Right cardiac atrium (tissue), 5 donors: ENCODE measurements at regions not wholly inside any gene's neighbourhood (a gene's known extent, or its start where the extent isn't known, plus 50 kb on each side); places are given as distances from the start of the nearest gene placed in this dataset.

Source experiments
- ATAC-seq, 2 donors: fragments of 200-7000 bp; cut with Tn5 transposase; one replicate each; pipeline versions ENCODE4 v1.8.0 to v1.9.1; 2020; ENCODE audit warnings: moderate library complexity in 2 of 2, mild to moderate bottlenecking in 1 of 2
- DNase-seq, 3 donors: peaks; one replicate each; pipeline ENCODE4 v3.0.0-alpha.2; 2020
- H3K27ac ChIP-seq: one replicate; pipeline ENCODE4 v1.5.1; 2013; ENCODE audit warnings: mild to moderate bottlenecking, low read length, control low read depth, moderate library complexity
- H3K27me3 ChIP-seq: one replicate; pipeline ENCODE4 v1.6.1; 2013; ENCODE audit not compliant: control insufficient read depth, insufficient read depth
- H3K4me1 ChIP-seq: one replicate; pipeline ENCODE4 v1.6.1; 2013; ENCODE audit warnings: low read length; ENCODE audit not compliant: control insufficient read depth, insufficient read depth
- H3K4me3 ChIP-seq: one replicate; pipeline ENCODE4 v1.5.1; 2013; ENCODE audit warnings: low read length, control low read depth
- H3K9me3 ChIP-seq: one replicate; pipeline ENCODE4 v1.6.1; 2013; ENCODE audit warnings: low read length; ENCODE audit not compliant: control insufficient read depth
- whole genome bisulfite sequencing: extraction: QIAGEN DNeasy Blood & Tissue Kit; methylation state at CpG from one replicate; pipeline ENCODE4 v1.1.7; 2013; 5-methylcytosine and 5-hydroxymethylcytosine counted together
- intact Hi-C, 4 donors: fragments of 100-400 bp; cut with DNase I; formaldehyde crosslinking; loops; one replicate each; pipeline versions ENCODE4 v1.11.0 to v1.14.0; 2022 to 2023
- donor health status: healthy with polysubstance abuse.
- donor health status: DM: no; HTN: yes; CAD: no.
- donor health status: DM: no; HTN: no; CAD: no.
- donor health status: DM: no; HTN: yes; CAD: no; lungs with severe emphysema.
- donor health status: DM: yes; HTN: yes; CAD: no.

- H3K4me1 ChIP-seq: no peaks in the 10 kb centered on the region
- DNase-seq (no peak), ATAC-seq (no peak)
- 59% methylated on average over 3 of the region's 3 CpGs for WGBS
- no peak overlapping the region for H3K4me3 ChIP-seq
- no peaks in the 10 kb centered on the region for H3K27me3 ChIP-seq
- H3K9me3 ChIP-seq: no peaks in the 10 kb centered on the region
- intact Hi-C loops: no loop called here
- H3K27ac ChIP-seq: no peak overlapping the region
These were observed 456.0 kb upstream of the PKN2 start for GRCh38 chr1:88228114-88228513.

GRCh38 chr1:88230126-88230525 is 453.9 kb upstream of the PKN2 start:
- no peaks in the 10 kb centered on the region for H3K27me3 ChIP-seq
- DNase-seq (no peak), ATAC-seq (no peak)
- 76% methylated on average over 3 of the region's 3 CpGs for WGBS
- H3K9me3 ChIP-seq: no peaks in the 10 kb centered on the region
- H3K4me3 ChIP-seq: no peak overlapping the region
- H3K4me1 ChIP-seq: no peaks in the 10 kb centered on the region
- intact Hi-C loops: no loop called here
- H3K27ac ChIP-seq: no peak overlapping the region

GRCh38 chr1:88237058-88237457 is 447.0 kb upstream of the PKN2 start:
- H3K4me1 ChIP-seq: no peaks in the 10 kb centered on the region
- H3K27me3 ChIP-seq: no peaks in the 10 kb centered on the region
- 33% methylated on average over 3 of the region's 3 CpGs for WGBS
- H3K27ac ChIP-seq: no peak overlapping the region
- no peaks in the 10 kb centered on the region for H3K9me3 ChIP-seq
- ATAC-seq (no peak), DNase-seq (no peak)
- intact Hi-C loops: no loop called here
- no peak overlapping the region for H3K4me3 ChIP-seq

- Histone ChIP-seq H3K4me3 (no peak overlapping the region), H3K27ac (no peak overlapping the region), H3K9me3 (no peaks in the 10 kb centered on the region), H3K4me1 (no peaks in the 10 kb centered on the region), H3K27me3 (no peaks in the 10 kb centered on the region)
- ATAC-seq: no peak
- DNase-seq: no peak
- intact Hi-C loops: no loop called here
- 77% methylated on average over 1 of the region's 1 CpG for WGBS
These were observed 444.9 kb upstream of the PKN2 start for GRCh38 chr1:88239205-88239604.

GRCh38 chr1:88247666-88248065 is 436.4 kb upstream of the PKN2 start:
- intact Hi-C loops: loop anchor here in 1 of 4 donors (10.0 kb wide), 1 partner anchor 63 kb away; no protein-coding TSS in a partner anchor
- Histone ChIP-seq H3K4me1 (no peaks in the 10 kb centered on the region), H3K27ac (no peak overlapping the region)

GRCh38 chr1:88250915-88251314 is 433.2 kb upstream of the PKN2 start:
- Histone ChIP-seq H3K27me3 (no peaks in the 10 kb centered on the region), H3K4me1 (no peaks in the 10 kb centered on the region), H3K4me3 (no peak overlapping the region), H3K9me3 (no peaks in the 10 kb centered on the region), H3K27ac (no peak overlapping the region)
- intact Hi-C loops: no loop called here
- no peak for ATAC-seq
- DNase-seq: no peak

More at GRCh38 chr1:88247666-88248065, 436.4 kb upstream of the PKN2 start:
- Histone ChIP-seq H3K4me3 (no peak overlapping the region), H3K9me3 (no peaks in the 10 kb centered on the region), H3K27me3 (no peaks in the 10 kb centered on the region)
- DNase-seq: no peak
- ATAC-seq: no peak

- no peaks in the 10 kb centered on the region for H3K4me1 ChIP-seq
- intact Hi-C loops: no loop called here
- H3K27ac ChIP-seq: no peak overlapping the region
These were observed 431.3 kb upstream of the PKN2 start for GRCh38 chr1:88252745-88253144.

GRCh38 chr1:88265606-88266005 is 418.5 kb upstream of the PKN2 start:
- Histone ChIP-seq H3K4me3 (no peak overlapping the region), H3K9me3 (no peaks in the 10 kb centered on the region), H3K27ac (no peak overlapping the region), H3K27me3 (no peaks in the 10 kb centered on the region), H3K4me1 (no peaks in the 10 kb centered on the region)
- WGBS: 32% methylated on average over 1 of the region's 1 CpG
- ATAC-seq: no peak
- intact Hi-C loops: no loop called here
- DNase-seq: no peak

More at GRCh38 chr1:88252745-88253144, 431.3 kb upstream of the PKN2 start:
- no peaks in the 10 kb centered on the region for H3K9me3 ChIP-seq
- no peak for ATAC-seq
- H3K4me3 ChIP-seq: no peak overlapping the region
- no peaks in the 10 kb centered on the region for H3K27me3 ChIP-seq
- no peak for DNase-seq

GRCh38 chr1:88266051-88266450 is 418.0 kb upstream of the PKN2 start:
- intact Hi-C loops: no loop called here
- no peaks in the 10 kb centered on the region for H3K27me3 ChIP-seq
- WGBS: 85% methylated on average over 1 of the region's 1 CpG
- ATAC-seq (no peak), DNase-seq (no peak)
- H3K4me1 ChIP-seq: no peaks in the 10 kb centered on the region
- no peaks in the 10 kb centered on the region for H3K9me3 ChIP-seq
- no peak overlapping the region for H3K27ac ChIP-seq
- no peak overlapping the region for H3K4me3 ChIP-seq

- Histone ChIP-seq H3K4me3 (no peak overlapping the region), H3K27me3 (no peaks in the 10 kb centered on the region), H3K9me3 (no peaks in the 10 kb centered on the region), H3K4me1 (no peaks in the 10 kb centered on the region), H3K27ac (no peak overlapping the region)
- intact Hi-C loops: no loop called here
- ATAC-seq: no peak
- WGBS: 95% methylated on average over 5 of the region's 5 CpGs
- DNase-seq: no peak
These were observed 411.9 kb upstream of the PKN2 start for GRCh38 chr1:88272216-88272615.

GRCh38 chr1:88274431-88274830 is 409.6 kb upstream of the PKN2 start:
- H3K4me1 ChIP-seq: no peaks in the 10 kb centered on the region
- ATAC-seq (no peak), DNase-seq (no peak)
- intact Hi-C loops: no loop called here
- WGBS: 87% methylated on average over 1 of the region's 1 CpG
- no peaks in the 10 kb centered on the region for H3K27me3 ChIP-seq
- no peaks in the 10 kb centered on the region for H3K9me3 ChIP-seq
- H3K27ac ChIP-seq: no peak overlapping the region
- H3K4me3 ChIP-seq: no peak overlapping the region

GRCh38 chr1:88275259-88275862 is 408.7 kb upstream of the PKN2 start:
- Histone ChIP-seq H3K4me3 (no peak overlapping the region), H3K4me1 (no peaks in the 10 kb centered on the region), H3K27ac (no peak overlapping the region), H3K27me3 (no peaks in the 10 kb centered on the region), H3K9me3 (no peaks in the 10 kb centered on the region)
- intact Hi-C loops: no loop called here
- DNase-seq (no peak), ATAC-seq (no peak)
- 80% methylated on average over 3 of the region's 3 CpGs for WGBS
